GM06990 (cell line): ENCODE measurements at regions not wholly inside any gene's neighbourhood (a gene's known extent, or its start where the extent isn't known, plus 50 kb on each side); places are given as distances from the start of the nearest gene placed in this dataset.
A peak's percentile ranks its signal among the peaks of the same experiment; 100 is the strongest.
"Not testable (repeated sequence)": the region's sequence is repeated elsewhere in the genome, so short reads cannot be mapped to it uniquely, and the experiment has no call there.

ENCODE experiments used
- DNase-seq: peaks from one replicate; pipeline ENCODE4 v3.0.0-alpha.2; 2011; ENCODE audit not compliant: insufficient read length; ENCODE audit errors: extremely low read depth
- H3K27me3 ChIP-seq: replicated peaks from 2 replicates; pipeline ENCODE4 v1.6.0; 2011; ENCODE audit warnings: low read length; ENCODE audit not compliant: control insufficient read depth, insufficient read depth
- H3K36me3 ChIP-seq: 2 replicates; pipeline ENCODE4 v1.5.1; 2011; ENCODE audit warnings: low read length; ENCODE audit not compliant: control insufficient read depth, insufficient read depth
- H3K4me3 ChIP-seq: replicated peaks from 2 replicates; pipeline ENCODE4 v1.5.1; 2011; ENCODE audit warnings: low read depth, mild to moderate bottlenecking, control low read depth, low read length
- CTCF ChIP-seq: IDR thresholded peaks from 2 replicates; pipeline ENCODE4 v1.5.1; 2011; ENCODE audit warnings: low read length, control low read depth, mild to moderate bottlenecking, inconsistent platforms; ENCODE audit not compliant: insufficient read depth, poor library complexity, severe bottlenecking

DNA sequence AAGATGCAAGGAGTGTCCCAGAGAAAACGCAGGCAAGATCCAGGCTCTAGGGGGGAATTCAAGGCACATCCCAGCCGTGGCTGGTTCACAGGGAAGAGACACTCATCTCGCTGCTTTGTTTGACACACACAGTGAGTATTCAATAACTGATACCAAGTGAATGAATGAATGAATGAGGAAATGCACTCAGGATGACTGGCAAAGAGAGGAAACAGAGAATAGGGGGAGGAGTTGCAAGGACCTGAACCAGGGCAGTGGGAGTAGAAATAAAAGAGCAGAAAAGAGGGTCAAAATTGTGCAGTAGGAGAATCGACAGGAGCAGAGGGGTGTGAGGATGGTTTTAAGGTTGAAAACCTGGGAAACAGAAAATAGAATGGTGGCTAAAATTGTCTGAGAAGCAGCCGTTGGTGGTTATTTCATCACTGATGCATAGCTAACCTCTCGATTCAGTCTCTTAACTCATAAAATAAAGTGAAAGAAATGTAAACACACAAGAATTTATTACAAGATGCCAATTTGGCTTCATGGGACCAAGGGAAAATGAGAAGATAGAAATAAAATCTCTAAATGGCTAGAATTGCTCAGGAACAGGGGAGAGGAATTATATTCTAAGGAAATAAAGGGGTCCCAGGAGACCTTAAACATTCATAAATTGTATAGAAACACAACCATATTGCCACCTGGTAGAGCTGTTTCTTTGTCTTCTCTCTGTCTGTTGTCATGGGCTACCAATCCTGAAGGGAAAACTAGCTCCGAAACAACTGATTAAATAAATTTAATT is 63.9 kb upstream of the PHLPP1 start:
- no peak for TF ChIP-seq CTCF
- peak overlapping the region; percentile 25; the same call in 1 of the 2 replicates for H3K4me3 ChIP-seq
- H3K36me3 ChIP-seq, result no peaks in the 10 kb centered on the region

GRCh38 chr18:62652057-62652629 is 63.2 kb upstream of the PHLPP1 start:
- not testable (repeated sequence) for H3K36me3 ChIP-seq, H3K27me3 ChIP-seq, DNase-seq
- H3K4me3 ChIP-seq, result peak overlapping the region; percentile 25; the same call in 1 of the 2 replicates

More for the DNA sequence above, 63.9 kb upstream of the PHLPP1 start:
- DNase-seq, result no peak
- no peaks in the 10 kb centered on the region for H3K27me3 ChIP-seq

GRCh38 chr18:62655520-62656219 is 59.7 kb upstream of the PHLPP1 start:
- TF ChIP-seq CTCF, result no peak
- Histone ChIP-seq H3K4me3 (no peak overlapping the region), H3K36me3 (no peaks in the 10 kb centered on the region), H3K27me3 (no peaks in the 10 kb centered on the region)
- no peak for DNase-seq

GRCh38 chr18:62658028-62658427 is 57.3 kb upstream of the PHLPP1 start:
- Histone ChIP-seq H3K27me3 (no peaks in the 10 kb centered on the region), H3K36me3 (no peaks in the 10 kb centered on the region), H3K4me3 (no peak overlapping the region)
- no peak for DNase-seq
- no peak for TF ChIP-seq CTCF

- Histone ChIP-seq H3K36me3 (no peaks in the 10 kb centered on the region), H3K27me3 (no peaks in the 10 kb centered on the region), H3K4me3 (no peak overlapping the region)
- no peak for DNase-seq
- TF ChIP-seq CTCF, result no peak
Observed at GRCh38 chr18:62659698-62660097, 55.6 kb upstream of the PHLPP1 start.

DNA sequence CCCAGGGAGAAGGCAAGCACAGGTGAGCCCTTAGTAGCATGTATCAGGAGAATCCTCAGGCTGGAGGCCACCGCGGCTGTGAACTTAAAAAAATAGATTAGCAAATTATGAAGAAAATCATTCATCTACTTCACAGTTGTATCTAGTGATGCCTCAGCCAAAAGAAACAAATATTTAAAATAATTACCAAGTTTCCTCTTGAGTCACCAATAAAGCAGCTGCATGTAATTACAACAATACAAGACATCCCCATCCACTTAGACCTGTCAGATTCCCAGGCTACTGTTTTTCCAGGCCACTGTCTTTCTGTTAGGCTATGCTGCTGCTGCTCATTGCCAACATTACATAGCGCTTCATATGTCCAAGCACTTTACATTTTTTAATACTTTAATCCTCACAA is 54.6 kb upstream of the PHLPP1 start:
- TF ChIP-seq CTCF, result no peak
- DNase-seq, result no peak

More for the DNA sequence above, 54.6 kb upstream of the PHLPP1 start:
- Histone ChIP-seq H3K36me3 (no peaks in the 10 kb centered on the region), H3K4me3 (no peak overlapping the region), H3K27me3 (no peaks in the 10 kb centered on the region)
